ENCODE measurements at regions not wholly inside any gene's neighbourhood (a gene's known extent, or its start where the extent isn't known, plus 50 kb on each side); places are given as distances from the start of the nearest gene placed in this dataset.

- H3K36me3 Mint-ChIP-seq: no peaks in the 10 kb centered on the region
- no peaks in the 10 kb centered on the region for H3K4me1 Mint-ChIP-seq
- no peaks in the 10 kb centered on the region for H3K9me3 Mint-ChIP-seq
- ATAC-seq: no peak
- H3K27ac Mint-ChIP-seq: no peak overlapping the region
- H3K27me3 Mint-ChIP-seq: no peaks in the 10 kb centered on the region
- no peak overlapping the region for H3K4me3 Mint-ChIP-seq
These were observed 157.8 kb upstream of the TSHZ2 start for GRCh38 chr20:52814371-52814770.

- H3K36me3 Mint-ChIP-seq: no peaks in the 10 kb centered on the region
- no peaks in the 10 kb centered on the region for H3K9me3 Mint-ChIP-seq
- no peak overlapping the region for H3K4me3 Mint-ChIP-seq
- H3K27ac Mint-ChIP-seq: no peak overlapping the region
- no peaks in the 10 kb centered on the region for H3K4me1 Mint-ChIP-seq
- peak; percentile 43 for ATAC-seq
- H3K27me3 Mint-ChIP-seq: no peaks in the 10 kb centered on the region
These were observed 159.8 kb upstream of the TSHZ2 start for GRCh38 chr20:52812231-52812847.

GRCh38 chr20:52809003-52809402 lies 163.2 kb upstream of the TSHZ2 start:
- Mint-ChIP-seq H3K4me1 (no peaks in the 10 kb centered on the region), H3K36me3 (no peaks in the 10 kb centered on the region), H3K27ac (no peak overlapping the region), H3K9me3 (no peaks in the 10 kb centered on the region), H3K4me3 (no peak overlapping the region), H3K27me3 (peaks cover 10% of the 10 kb centered on the region)
- no peak for ATAC-seq

- Mint-ChIP-seq H3K27ac (no peak overlapping the region), H3K36me3 (no peaks in the 10 kb centered on the region), H3K9me3 (no peaks in the 10 kb centered on the region), H3K27me3 (peaks cover 10% of the 10 kb centered on the region), H3K4me3 (no peak overlapping the region), H3K4me1 (no peaks in the 10 kb centered on the region)
- ATAC-seq: no peak
These were observed 165.2 kb upstream of the TSHZ2 start for GRCh38 chr20:52806918-52807317.

GRCh38 chr20:52805843-52806242 lies 166.3 kb upstream of the TSHZ2 start:
- Mint-ChIP-seq H3K27ac (no peak overlapping the region), H3K36me3 (no peaks in the 10 kb centered on the region), H3K27me3 (peaks cover 10% of the 10 kb centered on the region), H3K9me3 (no peaks in the 10 kb centered on the region), H3K4me3 (no peak overlapping the region), H3K4me1 (no peaks in the 10 kb centered on the region)
- no peak for ATAC-seq

- Mint-ChIP-seq H3K4me1 (no peaks in the 10 kb centered on the region), H3K4me3 (no peak overlapping the region), H3K36me3 (no peaks in the 10 kb centered on the region), H3K27ac (no peak overlapping the region), H3K9me3 (no peaks in the 10 kb centered on the region), H3K27me3 (peaks cover 10% of the 10 kb centered on the region)
- no peak for ATAC-seq
These were observed 166.9 kb upstream of the TSHZ2 start for GRCh38 chr20:52805296-52805571.

- Mint-ChIP-seq H3K36me3 (no peaks in the 10 kb centered on the region), H3K4me1 (no peaks in the 10 kb centered on the region), H3K27me3 (peaks cover 10% of the 10 kb centered on the region), H3K9me3 (no peaks in the 10 kb centered on the region), H3K27ac (no peak overlapping the region), H3K4me3 (no peak overlapping the region)
- no peak for ATAC-seq
These were observed 167.5 kb upstream of the TSHZ2 start for GRCh38 chr20:52804497-52805295.

GRCh38 chr20:52801628-52802006 lies 170.5 kb upstream of the TSHZ2 start:
- Mint-ChIP-seq H3K36me3 (no peaks in the 10 kb centered on the region), H3K27me3 (peaks cover 6% of the 10 kb centered on the region), H3K4me1 (no peaks in the 10 kb centered on the region), H3K27ac (no peak overlapping the region), H3K4me3 (no peak overlapping the region), H3K9me3 (no peaks in the 10 kb centered on the region)
- no peak for ATAC-seq

- no peaks in the 10 kb centered on the region for H3K9me3 Mint-ChIP-seq
- no peaks in the 10 kb centered on the region for H3K36me3 Mint-ChIP-seq
- H3K4me3 Mint-ChIP-seq: no peak overlapping the region
- H3K27ac Mint-ChIP-seq: no peak overlapping the region
- H3K4me1 Mint-ChIP-seq: no peaks in the 10 kb centered on the region
- no peaks in the 10 kb centered on the region for H3K27me3 Mint-ChIP-seq
- no peak for ATAC-seq
These were observed 171.2 kb upstream of the TSHZ2 start for GRCh38 chr20:52800734-52801627.

GRCh38 chr20:52799130-52799529 lies 173.0 kb upstream of the TSHZ2 start:
- no peaks in the 10 kb centered on the region for H3K9me3 Mint-ChIP-seq
- no peak overlapping the region for H3K27ac Mint-ChIP-seq
- H3K4me1 Mint-ChIP-seq: no peaks in the 10 kb centered on the region
- H3K36me3 Mint-ChIP-seq: no peaks in the 10 kb centered on the region
- ATAC-seq: no peak
- H3K4me3 Mint-ChIP-seq: no peak overlapping the region
- H3K27me3 Mint-ChIP-seq: no peaks in the 10 kb centered on the region

- Mint-ChIP-seq H3K36me3 (no peaks in the 10 kb centered on the region), H3K4me3 (no peak overlapping the region), H3K27ac (no peak overlapping the region), H3K27me3 (no peaks in the 10 kb centered on the region), H3K4me1 (no peaks in the 10 kb centered on the region), H3K9me3 (no peaks in the 10 kb centered on the region)
- no peak for ATAC-seq
These were observed 174.0 kb upstream of the TSHZ2 start for GRCh38 chr20:52798124-52798523.

GRCh38 chr20:52794853-52795252 lies 177.3 kb upstream of the TSHZ2 start:
- Mint-ChIP-seq H3K36me3 (no peaks in the 10 kb centered on the region), H3K27ac (no peak overlapping the region), H3K27me3 (no peaks in the 10 kb centered on the region), H3K9me3 (no peaks in the 10 kb centered on the region), H3K4me1 (no peaks in the 10 kb centered on the region), H3K4me3 (no peak overlapping the region)
- ATAC-seq: no peak

GRCh38 chr20:52793339-52793963 lies 178.7 kb upstream of the TSHZ2 start:
- no peak overlapping the region for H3K4me3 Mint-ChIP-seq

GRCh38 chr20:52791091-52791490 lies 181.1 kb upstream of the TSHZ2 start:
- Mint-ChIP-seq H3K4me1 (no peaks in the 10 kb centered on the region), H3K36me3 (no peaks in the 10 kb centered on the region), H3K27me3 (peaks cover 4% of the 10 kb centered on the region), H3K27ac (no peak overlapping the region), H3K9me3 (no peaks in the 10 kb centered on the region), H3K4me3 (no peak overlapping the region)
- ATAC-seq: no peak

More at GRCh38 chr20:52793339-52793963, 178.7 kb upstream of the TSHZ2 start:
- Mint-ChIP-seq H3K4me1 (no peaks in the 10 kb centered on the region), H3K27me3 (no peaks in the 10 kb centered on the region), H3K27ac (no peak overlapping the region), H3K9me3 (no peaks in the 10 kb centered on the region), H3K36me3 (no peaks in the 10 kb centered on the region)
- ATAC-seq: no peak

- H3K36me3 Mint-ChIP-seq: no peaks in the 10 kb centered on the region
- H3K9me3 Mint-ChIP-seq: no peaks in the 10 kb centered on the region
- H3K27me3 Mint-ChIP-seq: peaks cover 9% of the 10 kb centered on the region
- no peak overlapping the region for H3K4me3 Mint-ChIP-seq
- ATAC-seq: no peak
- H3K4me1 Mint-ChIP-seq: no peaks in the 10 kb centered on the region
- no peak overlapping the region for H3K27ac Mint-ChIP-seq
These were observed 182.4 kb upstream of the TSHZ2 start for GRCh38 chr20:52789716-52790115.

Data from stimulated activated memory B cell treated with anti-CD40 and anti-IgM and Interleukin-4, amounts not matched to agents 10 μg/mL and 1 μg/mL and 100 μg/mL, for 72 hours (primary cell).